Thoracic aorta (tissue), 2 donors: ENCODE measurements at regions not wholly inside any gene's neighbourhood (a gene's known extent, or its start where the extent isn't known, plus 50 kb on each side); places are given as distances from the start of the nearest gene placed in this dataset.
"Not testable (repeated sequence)": the region's sequence is repeated elsewhere in the genome, so short reads cannot be mapped to it uniquely, and the experiment has no call there.

Experiments
- ATAC-seq: fragments of 150-250 bp; one replicate; pipeline ENCODE4 v1.8.0; 2017; ENCODE audit warnings: low read depth; ENCODE audit not compliant: insufficient number of reproducible peaks, low FRiP score
- DNase-seq: peaks from one replicate; pipeline ENCODE4 v3.0.0-alpha.2; 2020; ENCODE audit warnings: low spot score
- H3K27ac ChIP-seq, 2 donors: fragments of 200-600 bp; sonication (generic); 1 replicate in 1 of 2; 2 replicates in 1 of 2; pipeline ENCODE4 v1.5.1; 2016; ENCODE audit warnings: mild to moderate bottlenecking in 2 of 2, moderate library complexity in 2 of 2
- H3K27me3 ChIP-seq: fragments of 200-600 bp; sonication (generic); replicated peaks from 2 replicates; pipeline ENCODE4 v1.6.0; 2016; ENCODE audit warnings: mild to moderate bottlenecking; ENCODE audit not compliant: insufficient read depth
- H3K36me3 ChIP-seq: fragments of 200-600 bp; sonication (generic); one replicate; pipeline ENCODE4 v1.5.1; 2016
- H3K4me1 ChIP-seq, 2 donors: fragments of 200-600 bp; sonication (generic); 1 replicate in 1 of 2; 2 replicates in 1 of 2; pipeline versions ENCODE4 v1.5.1 to v1.6.0; 2016; ENCODE audit warnings: low read depth in 2 of 2, mild to moderate bottlenecking in 1 of 2; ENCODE audit not compliant: control insufficient read depth in 1 of 2
- H3K4me3 ChIP-seq: fragments of 200-600 bp; sonication (generic); 2 replicates; pipeline ENCODE4 v1.5.1; 2016; ENCODE audit warnings: mild to moderate bottlenecking
- H3K9me3 ChIP-seq: fragments of 200-600 bp; sonication (generic); 2 replicates; pipeline ENCODE4 v1.5.1; 2016
- CTCF ChIP-seq: fragments of 200-600 bp; sonication (generic); IDR thresholded peaks from one replicate; pipeline ENCODE4 v1.5.1; 2019; ENCODE audit warnings: antibody characterized with exemption

DNA sequence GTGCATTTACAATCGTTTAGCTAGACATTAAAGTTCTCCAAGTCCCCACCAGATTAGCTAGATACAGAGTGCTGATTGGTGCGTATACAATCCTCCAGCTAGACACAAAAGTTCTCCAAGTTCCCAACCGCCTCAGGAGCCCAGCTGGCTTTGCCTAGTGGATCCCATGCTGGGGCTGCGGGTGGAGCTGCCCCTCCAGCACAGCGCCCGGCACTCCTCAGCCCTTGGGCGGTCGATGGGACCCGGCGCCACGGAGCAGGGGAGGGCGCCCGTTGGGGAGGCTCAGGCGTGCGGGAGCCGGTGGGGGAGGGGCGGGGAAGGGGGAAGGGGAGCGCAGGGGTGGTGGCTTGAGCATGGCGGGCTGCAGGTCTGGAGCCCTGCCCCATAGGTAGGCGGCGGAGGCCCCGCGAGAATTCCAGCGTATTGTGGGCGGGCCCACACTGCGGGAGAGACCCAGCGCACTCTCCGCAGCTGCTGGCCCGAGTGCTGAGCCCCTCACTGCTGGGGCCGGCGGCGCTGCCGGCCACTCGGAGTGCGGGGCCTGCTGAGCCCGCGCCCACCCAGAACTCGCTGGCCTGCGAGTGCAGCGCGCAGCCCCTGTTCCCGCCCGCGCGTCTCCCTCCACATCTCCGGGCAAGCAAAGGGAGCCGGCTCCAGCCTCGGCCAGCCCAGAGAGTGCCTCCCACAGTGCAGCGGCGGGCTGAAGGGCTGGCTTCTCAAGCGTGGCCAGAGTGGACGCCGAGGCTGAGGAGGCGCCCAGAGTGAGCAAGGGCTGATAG is 907.5 kb downstream of the CDH8 start:
- TF ChIP-seq CTCF: no peak
- Histone ChIP-seq H3K27ac (no peak overlapping the region), H3K36me3 (no peaks in the 10 kb centered on the region), H3K4me1 (no peaks in the 10 kb centered on the region), H3K27me3 (no peaks in the 10 kb centered on the region), H3K9me3 (no peaks in the 10 kb centered on the region), H3K4me3 (no peak overlapping the region)
- ATAC-seq: no peak
- DNase-seq: no peak

DNA sequence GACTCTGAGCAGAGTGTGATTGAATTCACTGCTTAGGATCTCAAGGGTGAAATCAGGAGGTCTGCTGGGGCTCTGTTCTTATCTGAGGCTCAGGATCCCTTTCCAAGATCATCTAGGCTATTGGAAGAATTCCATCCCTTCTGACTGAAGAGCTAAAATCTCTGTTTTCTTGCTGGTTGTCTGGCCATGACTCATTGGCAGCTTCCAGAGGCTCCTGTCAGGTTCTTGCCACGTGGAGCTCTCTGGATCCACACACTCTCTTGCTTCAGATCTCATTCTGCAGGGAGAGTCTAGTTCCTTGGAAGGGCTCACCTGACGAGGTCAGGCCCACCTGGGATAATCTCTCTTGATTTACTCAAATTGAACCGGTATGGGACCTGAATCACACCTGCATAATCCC is 930.7 kb downstream of the CDH8 start:
- H3K4me1 ChIP-seq: no peaks in the 10 kb centered on the region
- DNase-seq: no peak
- H3K4me3 ChIP-seq: no peak overlapping the region
- H3K36me3 ChIP-seq: no peaks in the 10 kb centered on the region
- no peak overlapping the region for H3K27ac ChIP-seq
- no peaks in the 10 kb centered on the region for H3K9me3 ChIP-seq
- no peak for TF ChIP-seq CTCF
- no peaks in the 10 kb centered on the region for H3K27me3 ChIP-seq
- no peak for ATAC-seq

GRCh38 chr16:61098505-61098904 is 937.7 kb downstream of the CDH8 start:
- no peak for TF ChIP-seq CTCF
- ATAC-seq: no peak
- H3K9me3 ChIP-seq: no peaks in the 10 kb centered on the region

GRCh38 chr16:61091300-61091699 is 944.9 kb downstream of the CDH8 start:
- H3K27ac ChIP-seq, H3K27me3 ChIP-seq, DNase-seq, H3K4me1 ChIP-seq, H3K36me3 ChIP-seq, H3K4me3 ChIP-seq, ATAC-seq, H3K9me3 ChIP-seq: not testable (repeated sequence)

More at GRCh38 chr16:61098505-61098904, 937.7 kb downstream of the CDH8 start:
- Histone ChIP-seq H3K27ac (no peak overlapping the region), H3K4me3 (no peak overlapping the region), H3K27me3 (no peaks in the 10 kb centered on the region), H3K36me3 (no peaks in the 10 kb centered on the region), H3K4me1 (no peaks in the 10 kb centered on the region)
- DNase-seq: no peak

DNA sequence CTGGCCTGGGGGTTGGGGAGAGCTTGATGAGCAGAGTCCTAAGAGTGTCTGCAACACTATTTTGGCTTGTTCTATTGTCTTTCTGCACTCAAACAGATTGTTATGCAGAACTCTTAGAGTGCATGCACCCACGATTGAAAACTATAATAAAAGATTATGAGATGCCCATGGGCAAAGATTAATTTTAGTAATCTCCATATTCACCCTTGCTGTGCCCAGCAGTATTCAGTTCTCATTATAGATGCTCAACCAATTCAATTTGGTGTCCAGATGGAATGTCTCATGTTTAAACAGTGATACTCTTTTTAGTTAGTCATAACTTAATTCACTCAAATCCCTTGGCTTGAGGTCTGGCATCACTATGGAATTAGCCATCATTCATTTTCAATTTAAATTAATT is 952.5 kb downstream of the CDH8 start:
- DNase-seq: no peak
- no peaks in the 10 kb centered on the region for H3K4me1 ChIP-seq
- no peak for ATAC-seq
- no peak overlapping the region for H3K4me3 ChIP-seq
- no peaks in the 10 kb centered on the region for H3K27me3 ChIP-seq
- no peaks in the 10 kb centered on the region for H3K36me3 ChIP-seq
- no peak overlapping the region for H3K27ac ChIP-seq
- no peaks in the 10 kb centered on the region for H3K9me3 ChIP-seq
- TF ChIP-seq CTCF: no peak

DNA sequence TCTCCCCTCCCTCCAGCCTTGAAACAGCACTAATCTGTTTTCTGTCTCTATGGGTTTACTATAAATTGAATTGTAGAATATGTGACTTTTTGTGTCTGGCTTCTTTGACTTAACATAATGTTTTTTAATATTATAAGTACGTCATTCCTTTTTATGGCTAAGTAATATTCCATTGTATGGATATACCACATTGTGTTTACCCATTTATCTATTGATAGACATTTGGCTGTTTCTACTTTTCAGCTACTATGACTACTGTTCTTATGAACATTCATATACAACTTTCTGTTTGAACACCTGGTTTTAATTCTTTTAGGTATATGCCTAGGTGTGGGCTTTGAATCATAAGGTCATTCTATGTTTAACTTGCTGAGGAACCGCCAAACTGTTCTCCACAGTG is 961.9 kb downstream of the CDH8 start:
- no peaks in the 10 kb centered on the region for H3K4me1 ChIP-seq
- no peak for ATAC-seq
- TF ChIP-seq CTCF: no peak

More for the DNA sequence above, 961.9 kb downstream of the CDH8 start:
- Histone ChIP-seq H3K27me3 (no peaks in the 10 kb centered on the region), H3K4me3 (no peak overlapping the region), H3K36me3 (no peaks in the 10 kb centered on the region), H3K9me3 (no peaks in the 10 kb centered on the region), H3K27ac (no peak overlapping the region)
- no peak for DNase-seq
